ENCODE measurements at regions not wholly inside any gene's neighbourhood (a gene's known extent, or its start where the extent isn't known, plus 50 kb on each side); places are given as distances from the start of the nearest gene placed in this dataset.

DNA sequence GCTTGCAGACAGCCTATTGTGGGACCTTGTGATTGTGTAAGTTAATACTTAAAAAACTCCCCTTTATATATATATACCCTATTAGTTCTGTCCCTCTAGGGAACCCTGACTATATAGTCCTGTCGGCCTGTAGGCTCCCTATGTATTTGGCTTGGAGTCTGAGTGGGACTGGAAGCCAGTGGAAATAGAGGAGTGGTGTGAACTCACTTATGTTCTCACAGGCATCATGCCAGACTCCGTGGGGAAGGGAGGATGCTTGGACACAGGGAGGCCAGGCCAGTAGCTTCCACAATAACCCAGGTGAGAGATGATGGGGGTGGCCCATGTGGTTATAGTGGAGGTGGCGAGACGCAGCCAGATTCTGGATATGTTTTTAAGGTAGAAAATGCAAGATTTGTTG is 136.7 kb upstream of the SYT6 start:
- H3K9me3 ChIP-seq, result no peaks in the 10 kb centered on the region
- WGBS, 5 donors, result 69 to 86% (median 80%) methylated on average over 4 of the region's 4 CpGs
- H3K27me3 ChIP-seq, result no peaks in the 10 kb centered on the region
- H3K36me3 ChIP-seq, result no peaks in the 10 kb centered on the region
- no peak for DNase-seq
- intact Hi-C loops (cut with DNase I; ENCODE audit: low total_unique reads), result no loop called here
- no peak overlapping the region for H3K4me3 ChIP-seq
- TF ChIP-seq EP300 (IDR thresholded peaks at IDR 0.05) (no peak), POLR2AphosphoS5 (IDR thresholded peaks at IDR 0.05) (no peak), POLR2A (IDR thresholded peaks at IDR 0.05) (no peak)
- TF ChIP-seq, protein P1, sequence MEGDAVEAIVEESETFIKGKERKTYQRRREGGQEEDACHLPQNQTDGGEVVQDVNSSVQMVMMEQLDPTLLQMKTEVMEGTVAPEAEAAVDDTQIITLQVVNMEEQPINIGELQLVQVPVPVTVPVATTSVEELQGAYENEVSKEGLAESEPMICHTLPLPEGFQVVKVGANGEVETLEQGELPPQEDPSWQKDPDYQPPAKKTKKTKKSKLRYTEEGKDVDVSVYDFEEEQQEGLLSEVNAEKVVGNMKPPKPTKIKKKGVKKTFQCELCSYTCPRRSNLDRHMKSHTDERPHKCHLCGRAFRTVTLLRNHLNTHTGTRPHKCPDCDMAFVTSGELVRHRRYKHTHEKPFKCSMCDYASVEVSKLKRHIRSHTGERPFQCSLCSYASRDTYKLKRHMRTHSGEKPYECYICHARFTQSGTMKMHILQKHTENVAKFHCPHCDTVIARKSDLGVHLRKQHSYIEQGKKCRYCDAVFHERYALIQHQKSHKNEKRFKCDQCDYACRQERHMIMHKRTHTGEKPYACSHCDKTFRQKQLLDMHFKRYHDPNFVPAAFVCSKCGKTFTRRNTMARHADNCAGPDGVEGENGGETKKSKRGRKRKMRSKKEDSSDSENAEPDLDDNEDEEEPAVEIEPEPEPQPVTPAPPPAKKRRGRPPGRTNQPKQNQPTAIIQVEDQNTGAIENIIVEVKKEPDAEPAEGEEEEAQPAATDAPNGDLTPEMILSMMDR (IDR thresholded peaks at IDR 0.05), result no peak
- H3K27ac ChIP-seq, result no peak overlapping the region
- no peaks in the 10 kb centered on the region for H3K4me1 ChIP-seq

DNA sequence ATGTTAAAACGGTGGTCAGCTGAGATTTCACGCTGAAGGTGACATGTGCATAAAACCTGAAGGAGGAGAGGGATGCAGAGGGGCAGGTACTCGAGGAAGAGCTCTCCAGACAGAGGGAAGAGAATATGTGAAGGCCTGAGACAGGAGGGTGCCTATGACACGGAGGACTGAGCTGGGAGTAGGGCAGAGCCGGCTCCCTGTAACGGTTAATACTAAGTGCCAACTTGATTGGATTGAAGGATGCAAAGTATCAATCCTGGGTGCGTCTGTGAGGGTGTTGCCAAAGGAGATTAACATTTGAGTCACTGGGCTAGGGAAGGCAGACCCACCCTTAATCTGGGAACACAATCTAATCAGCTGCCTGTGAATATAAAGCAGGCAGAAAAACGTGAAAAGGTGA is 136.2 kb upstream of the SYT6 start:
- DNase-seq, result no peak
- Histone ChIP-seq H3K27me3 (no peaks in the 10 kb centered on the region), H3K4me3 (no peak overlapping the region), H3K9me3 (no peaks in the 10 kb centered on the region), H3K4me1 (no peaks in the 10 kb centered on the region), H3K27ac (no peak overlapping the region), H3K36me3 (no peaks in the 10 kb centered on the region)
- TF ChIP-seq POLR2AphosphoS5 (IDR thresholded peaks at IDR 0.05) (no peak), POLR2A (IDR thresholded peaks at IDR 0.05) (no peak), EP300 (IDR thresholded peaks at IDR 0.05) (no peak)
- TF ChIP-seq, protein P1 (IDR thresholded peaks at IDR 0.05), result no peak
- intact Hi-C loops (cut with DNase I; ENCODE audit: low total_unique reads), result loop anchor here (5.0 kb wide), 1 partner anchor 458 kb away; no protein-coding TSS in a partner anchor
- WGBS, 5 donors, result 38 to 61% (median 50%) methylated on average over 8 of the region's 8 CpGs

DNA sequence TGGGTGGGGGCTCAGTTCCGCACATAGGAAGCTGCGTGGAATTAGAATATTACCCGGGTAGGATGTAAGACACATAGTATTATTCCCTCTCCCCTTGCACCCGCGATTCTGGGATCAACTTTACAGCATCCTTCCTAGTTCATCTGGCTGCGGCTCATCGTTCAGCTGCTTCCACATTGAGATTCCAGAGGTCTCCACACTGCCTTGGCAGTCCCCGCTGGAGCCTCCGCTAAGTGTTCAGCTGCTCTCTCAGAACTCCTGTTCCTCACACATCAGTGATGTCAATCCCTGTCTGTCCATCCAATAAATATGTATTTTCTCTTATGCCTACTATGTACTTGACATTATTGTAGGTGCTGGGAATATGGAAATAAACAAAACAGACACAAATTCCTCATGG is 135.6 kb upstream of the SYT6 start:
- TF ChIP-seq EP300 (IDR thresholded peaks at IDR 0.05) (no peak), POLR2AphosphoS5 (IDR thresholded peaks at IDR 0.05) (no peak), POLR2A (IDR thresholded peaks at IDR 0.05) (no peak)
- TF ChIP-seq, protein P1 (IDR thresholded peaks at IDR 0.05), result no peak
- H3K36me3 ChIP-seq, result no peaks in the 10 kb centered on the region
- intact Hi-C loops (cut with DNase I; ENCODE audit: low total_unique reads), result loop anchor here (5.0 kb wide), 1 partner anchor 457 kb away; no protein-coding TSS in a partner anchor
- H3K27ac ChIP-seq, result no peak overlapping the region
- no peak overlapping the region for H3K4me3 ChIP-seq
- 75 to 82% (median 76%) methylated on average over 9 of the region's 9 CpGs for WGBS, 5 donors
- no peak for DNase-seq
- H3K4me1 ChIP-seq, result no peaks in the 10 kb centered on the region
- H3K9me3 ChIP-seq, result no peaks in the 10 kb centered on the region
- H3K27me3 ChIP-seq, result no peaks in the 10 kb centered on the region

DNA sequence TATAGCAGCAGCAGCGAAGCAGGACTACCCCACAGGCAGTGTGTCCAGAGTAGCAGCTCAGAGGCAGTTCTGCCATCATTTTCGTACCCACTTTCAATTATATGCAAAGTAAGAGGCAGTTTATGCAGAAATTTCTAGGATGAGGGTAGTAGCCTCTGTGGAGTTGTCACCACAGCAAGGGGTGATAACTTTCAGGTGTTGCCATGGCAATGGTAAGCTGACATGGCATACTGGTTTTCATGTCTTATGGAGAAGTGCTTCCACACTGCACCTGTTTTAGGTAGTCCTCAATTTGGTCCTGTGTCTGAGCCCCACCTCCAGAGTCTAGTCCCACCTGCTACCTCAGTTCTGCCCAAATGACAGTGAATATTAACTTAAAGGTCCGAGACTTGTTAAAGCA is 133.3 kb upstream of the SYT6 start:
- Histone ChIP-seq H3K27me3 (no peaks in the 10 kb centered on the region), H3K4me3 (no peak overlapping the region), H3K9me3 (no peaks in the 10 kb centered on the region), H3K36me3 (no peaks in the 10 kb centered on the region), H3K27ac (no peak overlapping the region), H3K4me1 (no peaks in the 10 kb centered on the region)
- TF ChIP-seq POLR2A (IDR thresholded peaks at IDR 0.05) (no peak), EP300 (IDR thresholded peaks at IDR 0.05) (no peak), POLR2AphosphoS5 (IDR thresholded peaks at IDR 0.05) (no peak)
- TF ChIP-seq, protein P1 (IDR thresholded peaks at IDR 0.05), result no peak
- 68 to 85% (median 77%) methylated on average over 3 of the region's 3 CpGs for WGBS, 5 donors
- intact Hi-C loops (cut with DNase I; ENCODE audit: low total_unique reads), result loop anchor here (5.0 kb wide), 1 partner anchor 455 kb away; no protein-coding TSS in a partner anchor
- DNase-seq, result no peak

All from stomach (tissue), 8 donors.